LNCAP (cell line): ENCODE measurements at regions not wholly inside any gene's neighbourhood (a gene's known extent, or its start where the extent isn't known, plus 50 kb on each side); places are given as distances from the start of the nearest gene placed in this dataset.

Source experiments
- TF ChIP-seq, protein P1 (sequence below): fragments of 450-650 bp; IDR thresholded peaks from 2 replicates; pipeline ENCODE4 v1.5.1; 2017; ENCODE audit warnings: mild to moderate bottlenecking

DNA sequence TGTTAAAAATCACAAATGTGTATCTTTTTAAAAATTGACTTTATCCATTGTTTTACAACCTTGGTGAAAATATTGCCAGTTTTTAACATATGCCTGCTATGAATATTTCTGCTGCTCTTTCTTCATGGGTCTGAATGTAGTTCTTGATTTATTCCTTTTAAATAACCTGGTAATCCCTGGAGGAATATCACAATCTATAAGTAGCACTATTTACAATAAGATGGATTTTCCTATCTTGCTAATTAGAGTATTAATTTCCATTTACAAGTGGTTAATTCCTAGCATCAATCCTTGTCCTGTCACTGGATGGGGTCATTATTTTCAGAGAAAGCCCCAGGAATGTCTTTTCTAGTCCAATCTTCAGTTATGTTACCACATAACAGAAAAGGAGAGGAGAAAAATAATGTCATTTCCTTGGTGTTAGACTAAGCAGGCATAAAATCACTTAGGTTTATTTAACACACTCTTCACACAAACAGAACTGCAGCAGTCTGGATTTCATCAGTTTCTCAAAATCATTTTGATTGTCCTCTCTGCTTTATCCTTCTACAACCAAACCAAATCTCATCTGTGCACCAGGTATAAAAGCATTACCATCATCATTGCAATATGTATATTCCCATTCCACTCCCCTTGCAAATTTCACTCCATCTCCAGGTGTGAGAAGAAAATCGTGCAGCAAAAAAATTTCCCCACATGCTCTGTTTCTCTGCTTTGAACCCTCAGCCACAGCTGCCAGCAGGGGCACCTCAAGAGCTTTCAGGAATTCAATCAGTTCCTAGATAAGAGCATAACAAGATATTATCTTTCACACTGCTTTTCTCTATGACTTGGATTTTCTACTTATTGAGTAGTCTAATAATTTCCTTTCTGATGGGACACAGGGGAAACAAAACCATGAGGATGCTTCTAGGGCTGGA is 204.1 kb downstream of the SEC61B start:
- TF ChIP-seq, protein P1, sequence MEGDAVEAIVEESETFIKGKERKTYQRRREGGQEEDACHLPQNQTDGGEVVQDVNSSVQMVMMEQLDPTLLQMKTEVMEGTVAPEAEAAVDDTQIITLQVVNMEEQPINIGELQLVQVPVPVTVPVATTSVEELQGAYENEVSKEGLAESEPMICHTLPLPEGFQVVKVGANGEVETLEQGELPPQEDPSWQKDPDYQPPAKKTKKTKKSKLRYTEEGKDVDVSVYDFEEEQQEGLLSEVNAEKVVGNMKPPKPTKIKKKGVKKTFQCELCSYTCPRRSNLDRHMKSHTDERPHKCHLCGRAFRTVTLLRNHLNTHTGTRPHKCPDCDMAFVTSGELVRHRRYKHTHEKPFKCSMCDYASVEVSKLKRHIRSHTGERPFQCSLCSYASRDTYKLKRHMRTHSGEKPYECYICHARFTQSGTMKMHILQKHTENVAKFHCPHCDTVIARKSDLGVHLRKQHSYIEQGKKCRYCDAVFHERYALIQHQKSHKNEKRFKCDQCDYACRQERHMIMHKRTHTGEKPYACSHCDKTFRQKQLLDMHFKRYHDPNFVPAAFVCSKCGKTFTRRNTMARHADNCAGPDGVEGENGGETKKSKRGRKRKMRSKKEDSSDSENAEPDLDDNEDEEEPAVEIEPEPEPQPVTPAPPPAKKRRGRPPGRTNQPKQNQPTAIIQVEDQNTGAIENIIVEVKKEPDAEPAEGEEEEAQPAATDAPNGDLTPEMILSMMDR, result no peak

DNA sequence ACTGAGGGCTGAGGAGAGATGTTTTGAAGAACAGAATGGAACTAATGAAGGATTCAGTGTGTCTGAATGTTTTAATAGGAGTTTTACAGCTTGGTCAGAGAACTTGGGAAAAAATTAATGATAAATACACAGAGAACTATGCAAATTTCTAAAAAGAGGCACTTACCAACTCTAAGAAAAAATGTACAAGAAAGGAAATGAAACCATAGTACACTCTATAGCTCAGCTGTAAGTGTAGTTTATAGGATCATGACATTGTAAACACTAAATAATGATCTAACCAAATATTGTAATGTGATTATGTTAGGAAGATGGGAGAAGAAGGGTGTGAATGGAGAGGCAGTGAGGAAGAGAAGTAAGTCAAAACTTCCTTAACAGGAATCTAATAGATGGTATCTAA is 205.2 kb downstream of the SEC61B start:
- TF ChIP-seq, protein P1, result no peak

DNA sequence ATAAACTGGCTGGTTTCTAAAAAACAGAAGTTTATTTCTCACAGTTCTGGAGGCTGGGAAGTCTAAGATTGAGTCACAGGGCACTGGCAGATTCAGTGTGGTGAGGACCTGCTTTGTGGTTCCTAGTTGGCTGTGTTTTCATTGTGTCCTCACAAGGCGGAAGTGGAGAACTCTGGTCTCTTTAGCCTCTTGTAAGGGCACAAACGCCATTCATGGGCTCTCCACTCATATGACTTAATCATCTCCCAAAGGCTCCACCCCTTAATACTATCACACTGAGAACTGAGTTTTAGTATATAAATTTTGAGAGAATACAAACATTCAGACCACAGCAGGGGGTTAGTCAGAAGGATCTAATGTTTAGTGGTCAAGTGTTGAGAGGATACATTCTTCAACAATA is 208.2 kb downstream of the SEC61B start:
- TF ChIP-seq, protein P1, result no peak

DNA sequence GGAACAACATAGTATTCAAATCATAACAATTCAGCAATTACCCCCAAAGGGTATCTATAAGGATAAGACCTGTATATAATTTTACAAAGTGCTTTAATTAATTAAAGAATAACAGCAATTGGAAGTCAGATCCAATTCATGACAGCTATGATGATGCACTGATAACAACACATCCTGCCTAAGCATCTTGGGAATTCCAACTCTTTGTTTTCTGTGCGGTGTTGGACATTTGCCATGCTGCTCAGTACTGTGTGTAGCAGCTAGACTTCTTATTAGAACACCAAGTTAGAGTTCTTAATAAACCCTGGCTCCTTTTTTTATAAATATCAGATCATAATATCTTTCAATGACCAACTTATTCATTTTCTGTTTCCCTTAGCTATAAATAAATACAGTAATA is 209.0 kb downstream of the SEC61B start:
- TF ChIP-seq, protein P1, result no peak

DNA sequence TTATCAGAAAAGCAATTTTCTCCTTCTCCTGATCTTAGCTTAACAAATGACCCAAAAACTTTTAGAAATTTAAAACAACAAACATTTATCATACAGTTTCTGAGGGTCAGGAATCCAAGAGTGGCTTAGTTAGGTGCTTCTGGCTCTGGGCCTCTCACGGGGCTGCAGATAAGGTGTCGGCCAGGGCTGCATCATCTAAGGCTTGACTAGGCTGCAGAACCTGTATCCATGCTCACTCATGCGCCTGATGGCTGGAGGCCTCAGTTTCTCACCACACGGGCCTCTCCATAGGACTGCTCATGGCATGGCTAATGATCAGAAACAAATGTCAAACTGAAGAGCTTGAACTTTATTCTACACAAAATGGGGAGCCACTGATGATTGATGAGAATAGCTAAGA is 210.0 kb downstream of the SEC61B start:
- TF ChIP-seq, protein P1, result no peak

DNA sequence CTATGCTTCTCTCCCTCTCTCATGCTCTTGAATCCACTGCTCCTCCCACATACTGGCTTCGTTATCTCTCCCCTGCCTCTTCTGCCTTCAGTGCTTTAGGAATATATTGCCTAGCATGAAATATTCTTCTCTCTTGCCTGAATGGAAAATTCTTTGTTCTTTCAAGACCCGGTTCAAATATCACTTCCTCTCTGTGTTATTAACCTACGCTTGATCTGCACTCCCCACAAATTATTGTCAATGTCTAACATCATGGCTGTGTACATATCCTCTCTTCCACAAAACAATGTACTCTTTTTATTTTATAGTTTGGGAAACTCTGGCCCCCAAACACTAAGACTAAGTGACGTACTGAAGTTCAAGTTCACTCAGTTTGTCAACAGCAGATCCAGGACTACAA is 211.0 kb downstream of the SEC61B start:
- TF ChIP-seq, protein P1, result no peak

DNA sequence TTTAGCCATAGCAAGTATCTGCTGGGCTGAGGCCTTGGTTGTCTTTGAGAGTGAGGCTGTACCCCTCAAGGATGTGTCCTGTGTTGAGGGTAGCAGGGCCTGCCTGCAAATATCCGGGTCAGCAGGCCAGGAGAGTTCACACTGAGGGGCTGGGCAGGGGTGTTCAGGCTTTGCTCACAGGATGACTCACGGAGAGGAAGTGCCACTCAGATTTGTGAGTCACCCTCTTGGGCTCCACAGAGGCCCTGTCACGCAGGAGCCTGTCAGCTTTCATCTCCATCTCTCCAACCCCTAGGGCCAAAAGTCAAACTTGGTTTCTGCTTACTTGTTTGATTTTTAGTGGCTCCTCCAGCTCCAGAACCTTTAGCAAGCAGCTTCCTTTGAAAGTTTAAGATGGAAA is 211.5 kb downstream of the SEC61B start:
- TF ChIP-seq, protein P1, result no peak
